ENCODE measurements at regions not wholly inside any gene's neighbourhood (a gene's known extent, or its start where the extent isn't known, plus 50 kb on each side); places are given as distances from the start of the nearest gene placed in this dataset.
"Not testable (repeated sequence)": the region's sequence is repeated elsewhere in the genome, so short reads cannot be mapped to it uniquely, and the experiment has no call there.

DNA sequence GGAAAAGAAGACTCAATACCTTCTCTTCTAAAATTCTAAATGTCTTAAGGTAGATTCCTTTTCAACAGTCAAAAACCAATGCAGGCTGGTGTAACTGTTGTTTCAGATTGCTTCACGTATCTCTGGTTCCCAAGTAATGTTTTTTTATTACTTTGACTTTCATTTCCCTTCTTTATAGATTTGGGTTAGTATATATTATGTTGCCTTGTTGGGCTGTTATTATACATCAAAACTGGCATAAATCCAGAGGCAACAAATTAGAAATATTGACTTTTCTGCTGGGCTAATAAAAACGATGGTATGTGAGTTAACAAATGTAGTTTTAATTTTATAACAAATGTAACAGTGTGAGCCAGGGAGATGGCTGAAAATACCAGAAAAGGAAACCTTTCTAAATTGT lies 444.7 kb upstream of the TENM3 start:
- no peaks in the 10 kb centered on the region for H3K36me3 Mint-ChIP-seq (ENCODE audit: low read depth)
- TF ChIP-seq, protein P1, sequence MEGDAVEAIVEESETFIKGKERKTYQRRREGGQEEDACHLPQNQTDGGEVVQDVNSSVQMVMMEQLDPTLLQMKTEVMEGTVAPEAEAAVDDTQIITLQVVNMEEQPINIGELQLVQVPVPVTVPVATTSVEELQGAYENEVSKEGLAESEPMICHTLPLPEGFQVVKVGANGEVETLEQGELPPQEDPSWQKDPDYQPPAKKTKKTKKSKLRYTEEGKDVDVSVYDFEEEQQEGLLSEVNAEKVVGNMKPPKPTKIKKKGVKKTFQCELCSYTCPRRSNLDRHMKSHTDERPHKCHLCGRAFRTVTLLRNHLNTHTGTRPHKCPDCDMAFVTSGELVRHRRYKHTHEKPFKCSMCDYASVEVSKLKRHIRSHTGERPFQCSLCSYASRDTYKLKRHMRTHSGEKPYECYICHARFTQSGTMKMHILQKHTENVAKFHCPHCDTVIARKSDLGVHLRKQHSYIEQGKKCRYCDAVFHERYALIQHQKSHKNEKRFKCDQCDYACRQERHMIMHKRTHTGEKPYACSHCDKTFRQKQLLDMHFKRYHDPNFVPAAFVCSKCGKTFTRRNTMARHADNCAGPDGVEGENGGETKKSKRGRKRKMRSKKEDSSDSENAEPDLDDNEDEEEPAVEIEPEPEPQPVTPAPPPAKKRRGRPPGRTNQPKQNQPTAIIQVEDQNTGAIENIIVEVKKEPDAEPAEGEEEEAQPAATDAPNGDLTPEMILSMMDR (IDR thresholded peaks at IDR 0.05; ENCODE audit: unreplicated experiment in 3 of 3): no peak
- H3K27ac Mint-ChIP-seq: peak overlapping the region in 1 of 3 experiments; percentile 17
- H3K4me3 Mint-ChIP-seq: no peak overlapping the region
- H3K4me1 Mint-ChIP-seq: peaks cover 5% of the 10 kb centered on the region
- H3K27me3 Mint-ChIP-seq (ENCODE audit: low read depth): no peaks in the 10 kb centered on the region
- H3K9me3 Mint-ChIP-seq: peaks cover 2% of the 10 kb centered on the region

DNA sequence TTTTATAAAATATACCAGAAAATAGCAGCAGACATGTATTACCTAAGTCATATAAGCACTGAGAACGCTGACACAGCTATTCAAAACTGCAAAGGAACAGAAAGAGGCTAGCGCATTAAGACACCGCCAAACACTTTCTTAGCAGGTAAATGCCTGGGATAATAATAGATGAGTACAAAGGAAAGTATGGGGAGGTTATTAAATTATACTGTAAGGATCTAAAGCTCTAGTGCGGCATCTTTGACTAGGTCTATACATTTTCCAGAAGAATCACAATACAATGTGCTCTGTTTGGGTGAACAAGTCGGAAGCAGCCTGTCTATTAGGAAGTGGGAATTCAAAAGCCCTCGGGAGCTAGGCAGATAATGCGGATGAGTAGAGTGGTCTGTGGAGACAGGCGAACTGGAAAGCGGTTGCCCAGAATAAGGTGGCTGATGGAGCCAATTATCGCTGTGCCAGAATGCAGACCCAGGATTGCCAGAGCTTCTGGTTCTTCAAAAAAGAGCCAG lies 443.6 kb upstream of the TENM3 start:
- Mint-ChIP-seq H3K4me3 (no peak overlapping the region), H3K4me1 (peaks cover 5% of the 10 kb centered on the region), H3K36me3 (ENCODE audit: low read depth) (no peaks in the 10 kb centered on the region), H3K27ac (no peak overlapping the region), H3K27me3 (ENCODE audit: low read depth) (no peaks in the 10 kb centered on the region), H3K9me3 (peaks cover 2% of the 10 kb centered on the region)
- TF ChIP-seq, protein P1 (IDR thresholded peaks at IDR 0.05; ENCODE audit: unreplicated experiment in 3 of 3): no peak

DNA sequence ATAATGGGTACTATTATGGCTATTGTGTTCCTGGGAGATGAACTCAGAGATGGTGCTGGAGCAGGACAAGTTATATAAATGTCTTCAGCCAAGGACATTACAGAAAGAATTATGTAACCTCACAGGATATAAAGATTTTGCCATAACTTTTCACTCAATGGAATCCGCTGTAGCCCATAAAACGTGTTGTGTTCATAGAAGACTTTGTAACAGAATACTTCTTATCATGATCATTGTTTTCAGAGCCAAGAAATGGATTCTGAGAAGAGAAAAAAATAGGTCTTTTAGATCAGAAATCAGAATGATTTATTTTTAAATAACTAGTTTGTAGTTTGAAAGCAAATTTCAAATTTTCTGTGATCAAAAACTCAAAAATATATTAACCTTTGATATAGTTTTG lies 441.0 kb upstream of the TENM3 start:
- Mint-ChIP-seq H3K9me3 (no peaks in the 10 kb centered on the region), H3K27me3 (ENCODE audit: low read depth) (no peaks in the 10 kb centered on the region), H3K27ac (no peak overlapping the region), H3K36me3 (ENCODE audit: low read depth) (no peaks in the 10 kb centered on the region), H3K4me3 (no peak overlapping the region), H3K4me1 (peaks cover 5% of the 10 kb centered on the region)
- TF ChIP-seq, protein P1 (IDR thresholded peaks at IDR 0.05; ENCODE audit: unreplicated experiment in 3 of 3): no peak

DNA sequence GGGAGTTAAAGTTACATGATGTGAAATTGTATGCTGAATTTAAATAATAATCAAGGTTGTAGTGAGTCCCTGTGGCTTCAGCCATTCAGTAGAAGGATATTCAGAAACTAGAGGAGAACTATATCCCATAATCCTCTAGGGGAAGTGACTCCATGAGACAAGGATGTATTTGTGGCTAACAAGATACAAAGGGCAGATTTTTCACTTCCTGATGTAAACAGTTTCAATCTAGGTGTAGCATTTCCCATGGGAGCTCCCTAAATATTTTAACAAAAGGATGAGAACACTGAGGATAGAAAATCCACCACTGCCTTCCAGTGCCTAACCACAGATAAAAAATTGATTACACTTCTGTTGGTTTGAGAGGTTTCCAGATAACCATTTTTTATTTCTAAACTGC lies 435.4 kb upstream of the TENM3 start:
- Mint-ChIP-seq H3K4me3 (no peak overlapping the region), H3K27me3 (ENCODE audit: low read depth) (no peaks in the 10 kb centered on the region), H3K4me1 (no peaks in the 10 kb centered on the region), H3K9me3 (no peaks in the 10 kb centered on the region), H3K36me3 (ENCODE audit: low read depth) (no peaks in the 10 kb centered on the region), H3K27ac (no peak overlapping the region)
- TF ChIP-seq, protein P1 (IDR thresholded peaks at IDR 0.05; ENCODE audit: unreplicated experiment in 3 of 3): no peak

DNA sequence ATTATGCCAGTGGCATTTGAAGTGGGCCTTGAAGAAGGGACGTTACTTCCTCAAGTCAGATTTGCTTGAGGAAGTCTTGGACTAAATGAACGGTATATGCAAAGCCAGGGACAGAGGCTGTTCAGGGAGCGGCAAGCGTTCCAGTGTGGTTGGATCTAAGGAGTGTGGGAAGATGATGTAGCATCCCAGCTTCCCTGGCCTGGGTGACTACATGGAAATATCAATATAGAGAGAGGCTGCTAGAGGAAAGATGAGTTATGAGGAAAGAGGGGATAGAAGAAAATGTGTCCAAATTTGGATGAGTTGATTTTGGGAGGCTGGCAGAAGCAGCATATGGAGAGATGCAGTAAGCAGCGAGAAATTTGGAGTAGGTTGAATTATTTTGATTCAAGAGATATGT lies 432.5 kb upstream of the TENM3 start:
- no peaks in the 10 kb centered on the region for H3K27me3 Mint-ChIP-seq (ENCODE audit: low read depth)
- no peaks in the 10 kb centered on the region for H3K36me3 Mint-ChIP-seq (ENCODE audit: low read depth)
- TF ChIP-seq, protein P1 (IDR thresholded peaks at IDR 0.05; ENCODE audit: unreplicated experiment in 3 of 3): no peak
- H3K9me3 Mint-ChIP-seq: no peaks in the 10 kb centered on the region
- no peak overlapping the region for H3K27ac Mint-ChIP-seq
- H3K4me1 Mint-ChIP-seq: no peaks in the 10 kb centered on the region
- H3K4me3 Mint-ChIP-seq: no peak overlapping the region

DNA sequence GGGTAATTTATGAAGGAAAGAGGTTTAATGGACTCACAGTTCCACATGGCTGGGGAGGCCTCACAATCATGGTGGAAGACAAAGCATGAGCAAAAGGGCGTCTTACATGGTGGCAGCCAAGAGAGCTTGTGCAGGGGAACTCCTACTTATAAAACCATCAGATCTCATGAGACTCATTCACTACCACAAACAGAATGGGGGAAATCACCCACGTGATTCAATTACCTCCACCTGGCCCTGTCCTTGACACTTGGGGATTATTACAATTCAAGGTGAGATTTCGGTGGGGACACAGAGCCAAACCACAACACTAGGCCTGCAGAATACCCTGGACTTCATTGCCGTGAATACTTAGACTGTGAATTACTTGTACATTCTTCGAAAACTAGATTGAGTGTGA lies 431.7 kb upstream of the TENM3 start:
- not testable (repeated sequence) for H3K27ac Mint-ChIP-seq; H3K27me3 Mint-ChIP-seq (ENCODE audit: low read depth); H3K4me3 Mint-ChIP-seq; H3K9me3 Mint-ChIP-seq; H3K36me3 Mint-ChIP-seq (ENCODE audit: low read depth); H3K4me1 Mint-ChIP-seq
